ENCODE measurements at regions not wholly inside any gene's neighbourhood (a gene's known extent, or its start where the extent isn't known, plus 50 kb on each side); places are given as distances from the start of the nearest gene placed in this dataset.

DNA sequence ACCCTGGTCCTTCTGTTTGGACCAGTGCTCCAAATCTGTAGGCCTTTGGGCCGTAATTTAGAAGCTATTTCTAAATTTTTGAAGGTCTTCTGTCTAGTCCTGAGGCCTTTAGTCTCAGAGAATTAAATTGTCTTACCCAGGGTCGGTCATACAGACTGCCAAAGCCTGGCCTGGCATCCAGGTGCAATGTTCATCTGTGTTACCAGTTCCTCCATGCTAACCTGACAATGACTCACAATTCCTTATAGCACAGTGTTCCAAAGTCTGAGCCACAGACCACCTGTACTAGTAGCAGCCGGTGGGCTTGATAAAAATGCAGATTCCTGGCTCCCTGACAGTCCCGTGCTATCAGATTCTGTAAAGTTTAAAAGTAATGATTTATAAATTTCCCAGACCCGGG lies 77.7 kb upstream of the MAP4K3 start:
- no peak for DNase-seq (ENCODE audit: low read depth)

DNA sequence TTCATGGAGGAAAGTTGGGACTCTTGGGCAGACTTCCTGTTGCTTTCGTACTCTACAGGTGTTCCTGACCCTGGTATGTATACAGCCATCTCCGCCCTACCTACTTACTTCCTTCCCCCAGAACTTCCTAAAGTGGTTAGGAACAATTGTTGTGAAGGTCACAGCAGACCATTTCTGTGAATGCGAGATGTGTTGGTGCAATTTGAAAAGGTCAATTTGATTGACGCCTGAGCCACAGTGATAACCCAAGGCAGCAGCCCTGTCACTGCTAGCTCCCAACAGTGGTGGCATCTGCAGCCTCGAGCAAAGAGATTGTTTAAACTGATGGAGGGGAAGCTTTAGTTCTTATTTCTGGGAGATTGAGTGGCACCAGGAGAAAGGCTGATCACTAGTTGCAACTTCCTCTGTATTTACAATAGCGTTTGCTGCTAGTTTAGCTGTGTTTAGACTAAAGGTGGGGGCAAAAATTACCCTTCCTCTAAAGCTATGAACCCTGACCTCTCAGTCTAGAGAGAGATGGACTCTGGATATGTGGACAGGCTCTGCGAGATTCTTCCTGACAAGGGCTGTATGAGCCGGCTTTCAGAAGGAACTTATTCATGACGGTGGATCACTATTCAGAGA lies 78.3 kb upstream of the MAP4K3 start:
- DNase-seq (ENCODE audit: low read depth) = no peak

GRCh38 chr2:39515897-39516346 lies 78.8 kb upstream of the MAP4K3 start:
- DNase-seq (ENCODE audit: low read depth) = no peak

GRCh38 chr2:39516347-39517101 lies 79.4 kb upstream of the MAP4K3 start:
- DNase-seq (ENCODE audit: low read depth) = no peak

DNA sequence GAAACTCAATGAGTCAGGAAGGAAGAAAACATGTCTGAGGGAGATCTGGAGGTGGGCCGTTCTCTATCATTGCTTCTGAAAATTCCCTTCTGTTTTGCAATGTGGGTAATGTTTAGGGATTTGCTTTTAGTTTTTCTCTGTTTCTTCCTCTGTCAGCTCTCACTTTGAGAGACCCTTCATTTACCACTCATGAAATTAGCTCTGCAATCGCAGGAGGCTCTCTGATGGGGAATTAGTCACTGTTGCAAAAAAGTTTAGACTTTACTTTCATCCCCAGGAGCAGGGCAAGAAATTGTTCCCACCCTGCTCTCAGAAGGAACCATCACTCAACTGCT lies 80.0 kb upstream of the MAP4K3 start:
- no peak for DNase-seq (ENCODE audit: low read depth)

- no peak for DNase-seq (ENCODE audit: low read depth)
These were observed 80.5 kb upstream of the MAP4K3 start for GRCh38 chr2:39517622-39518021.

DNA sequence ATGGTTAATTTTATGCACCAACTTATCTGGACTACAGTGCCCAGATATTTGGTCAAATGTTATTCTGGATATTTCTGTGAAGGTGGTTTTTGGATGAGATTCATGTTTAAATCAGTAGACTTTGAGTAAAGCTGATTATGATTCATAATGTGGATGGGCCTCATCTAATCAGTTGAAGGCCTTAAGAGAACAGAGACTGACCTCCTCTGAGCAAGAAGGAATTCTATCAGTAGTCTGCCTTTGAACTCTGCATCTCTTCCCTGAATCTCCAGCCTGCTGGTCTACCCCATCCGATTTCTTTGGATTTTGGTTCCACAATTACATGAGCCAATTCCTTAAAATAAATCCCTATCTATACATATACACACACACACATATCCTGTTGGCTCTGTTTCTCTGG lies 82.8 kb upstream of the MAP4K3 start:
- DNase-seq (ENCODE audit: low read depth) = no peak

GRCh38 chr2:39521876-39522517 lies 84.9 kb upstream of the MAP4K3 start:
- no peak for DNase-seq (ENCODE audit: low read depth)

DNA sequence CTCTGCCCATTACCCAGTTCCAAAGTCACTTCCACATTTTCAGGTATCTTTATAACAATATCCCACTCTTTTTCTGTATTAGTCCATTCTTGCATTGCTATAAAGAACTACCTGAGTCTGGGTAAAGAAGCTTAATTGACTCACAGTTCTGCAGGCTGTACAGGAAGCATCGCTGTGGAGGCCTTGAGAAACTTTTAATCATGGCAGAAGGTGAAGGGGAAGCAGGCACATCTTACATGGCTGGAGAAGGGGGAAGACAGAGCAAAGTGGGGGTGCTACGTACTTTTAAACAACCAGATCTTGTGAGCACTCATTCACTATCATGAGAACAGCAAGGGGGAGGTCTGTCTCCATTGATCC lies 85.4 kb upstream of the MAP4K3 start:
- DNase-seq (ENCODE audit: low read depth) = no peak

GRCh38 chr2:39523308-39524044 lies 86.4 kb upstream of the MAP4K3 start:
- DNase-seq (ENCODE audit: low read depth) = no peak

- no peak for DNase-seq (ENCODE audit: low read depth)
These were observed 87.0 kb upstream of the MAP4K3 start for GRCh38 chr2:39524061-39524460.

DNA sequence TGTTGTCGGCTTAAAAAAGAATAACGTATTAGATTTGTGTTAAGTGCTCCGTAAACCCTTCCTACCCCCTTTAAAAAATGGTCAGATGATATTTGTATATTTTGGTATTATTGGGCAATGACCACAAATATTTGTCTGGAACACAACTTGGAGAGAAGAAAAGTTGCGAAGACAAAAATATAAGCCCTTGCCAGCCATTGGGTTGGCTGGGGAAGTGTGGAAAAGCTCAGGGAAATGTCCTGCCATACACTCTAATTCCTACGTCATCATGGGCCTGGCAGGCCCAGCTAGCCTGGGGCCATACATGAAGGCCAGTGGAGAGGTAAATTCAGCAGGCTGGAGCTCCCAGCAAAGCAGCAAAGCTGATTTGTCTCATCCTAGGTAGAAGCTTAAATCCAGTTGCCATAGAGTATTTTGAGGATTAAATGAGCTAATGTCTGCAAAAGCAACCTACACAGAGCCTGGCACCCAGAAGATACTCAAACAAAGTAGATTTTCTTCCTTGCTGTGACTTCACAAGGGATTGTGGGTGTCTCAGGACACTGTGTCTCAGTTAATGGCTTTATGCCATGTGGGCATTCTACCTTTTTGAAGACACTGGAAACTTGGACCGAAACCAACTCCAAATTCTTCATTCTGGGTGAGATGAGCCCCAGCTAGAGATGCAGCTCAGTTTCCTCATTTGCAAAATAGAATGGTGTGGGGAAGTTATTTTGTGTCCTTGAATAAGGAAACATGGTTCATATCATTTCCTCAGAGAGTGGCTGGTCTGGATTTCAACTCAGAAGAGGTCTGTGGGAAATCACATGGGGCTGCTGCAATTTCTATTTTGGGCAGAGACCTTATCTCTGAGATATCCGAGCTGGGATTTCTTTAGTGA lies 87.9 kb upstream of the MAP4K3 start:
- no peak for DNase-seq (ENCODE audit: low read depth)

DNA sequence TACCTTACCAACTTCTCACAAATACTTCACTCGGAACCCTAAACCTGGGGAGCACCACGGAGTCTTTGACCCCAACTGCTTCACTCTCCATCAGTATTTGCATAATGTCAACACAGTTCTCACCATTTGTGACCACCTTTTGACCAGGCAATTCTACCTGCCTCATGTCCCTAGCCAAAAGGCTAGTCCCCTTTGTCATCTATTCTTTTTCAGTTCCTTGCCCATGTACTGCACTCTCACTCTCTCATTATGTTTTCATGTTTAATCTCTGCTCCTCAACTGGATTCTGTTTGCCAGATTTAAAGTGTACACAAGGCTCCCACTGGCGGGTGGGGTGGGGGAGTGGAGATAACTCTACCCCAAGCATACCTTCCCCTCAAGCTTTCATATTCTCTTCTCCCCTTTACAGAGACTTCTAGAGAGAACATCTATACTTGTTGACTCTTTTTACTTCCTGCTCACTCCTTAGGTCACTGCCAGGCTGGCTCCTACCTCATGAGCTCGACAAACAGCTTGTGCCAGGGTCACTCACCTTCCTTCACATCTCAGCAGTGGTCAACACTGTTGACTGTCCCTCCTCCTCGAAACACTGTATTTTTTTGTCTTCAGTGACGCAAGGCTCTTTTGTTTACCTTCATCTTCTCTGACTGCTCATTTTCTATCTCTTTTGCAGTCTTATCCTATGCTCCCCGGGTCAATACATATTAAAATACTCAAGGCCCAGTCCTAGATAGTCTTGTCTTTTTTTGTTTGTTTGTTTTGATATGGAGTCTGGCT lies 88.7 kb upstream of the MAP4K3 start:
- DNase-seq (ENCODE audit: low read depth) = no peak

DNA sequence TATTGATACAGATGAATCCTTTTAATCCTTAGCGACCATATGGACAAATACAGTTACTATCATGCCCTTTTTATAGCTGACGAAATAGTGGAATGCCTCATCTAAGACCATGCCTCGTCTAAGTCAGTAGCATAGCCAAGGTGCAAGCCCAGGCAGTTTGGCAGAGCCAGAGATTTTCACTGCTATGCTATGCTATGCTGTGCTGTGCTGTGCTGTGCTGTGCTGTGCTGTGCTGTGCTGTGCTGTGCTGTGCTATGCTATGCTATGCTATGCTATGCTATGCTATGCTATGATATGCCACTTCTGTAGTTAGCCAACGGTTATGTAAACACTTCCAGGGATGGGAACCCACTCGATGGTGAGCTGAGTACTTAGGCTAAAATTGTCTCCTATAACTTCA lies 91.6 kb upstream of the MAP4K3 start:
- DNase-seq (ENCODE audit: low read depth) = no peak

GRCh38 chr2:39529836-39530235 lies 92.8 kb upstream of the MAP4K3 start:
- no peak for DNase-seq (ENCODE audit: low read depth)

- no peak for DNase-seq (ENCODE audit: low read depth)
These were observed 93.4 kb upstream of the MAP4K3 start for GRCh38 chr2:39530411-39530866.

- no peak for DNase-seq (ENCODE audit: low read depth)
These were observed 94.2 kb upstream of the MAP4K3 start for GRCh38 chr2:39531220-39531777.

- no peak for DNase-seq (ENCODE audit: low read depth)
These were observed 95.8 kb upstream of the MAP4K3 start for GRCh38 chr2:39532933-39533332.

DNA sequence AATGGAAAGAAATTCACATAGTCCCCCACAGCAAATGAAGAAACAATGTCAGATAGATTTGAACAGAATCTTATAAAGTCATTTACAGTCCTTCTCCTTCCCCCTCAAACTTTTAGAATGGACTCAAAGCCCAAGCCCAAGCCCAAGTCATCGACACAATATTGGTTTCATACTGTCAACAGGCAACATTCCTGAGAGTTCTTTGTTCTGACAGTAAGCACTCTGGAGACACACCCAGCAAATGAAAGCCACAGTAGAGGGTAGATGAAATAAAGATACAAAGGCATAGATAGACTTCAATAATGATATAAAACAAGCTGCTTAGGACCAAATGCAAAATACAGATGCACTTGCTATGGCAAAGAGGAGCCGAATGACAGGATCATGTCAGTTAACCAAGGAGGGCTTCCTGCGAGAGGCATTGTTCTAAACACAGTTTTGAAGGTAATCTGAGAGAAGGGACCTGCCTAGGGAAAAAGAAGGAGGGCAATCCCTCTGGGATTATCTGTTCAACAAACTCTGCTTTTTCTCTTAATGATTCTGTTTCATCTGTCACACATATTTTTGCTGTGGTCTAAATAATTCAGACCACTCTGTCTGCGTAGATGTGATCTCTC lies 97.1 kb upstream of the MAP4K3 start:
- no peak for DNase-seq (ENCODE audit: low read depth)

- no peak for DNase-seq (ENCODE audit: low read depth)
These were observed 98.6 kb upstream of the MAP4K3 start for GRCh38 chr2:39535636-39536185.
